GM12878 (cell line): ENCODE measurements at regions not wholly inside any gene's neighbourhood (a gene's known extent, or its start where the extent isn't known, plus 50 kb on each side); places are given as distances from the start of the nearest gene placed in this dataset.

Source experiments
- ATF7 ChIP-seq: fragments of 450-650 bp; IDR thresholded peaks from 2 replicates; pipeline ENCODE4 v1.6.1; 2016; ENCODE audit warnings: low read depth, mild to moderate bottlenecking
- BCL11A ChIP-seq: IDR thresholded peaks from 2 replicates; pipeline ENCODE4 v1.6.1; 2011; ENCODE audit warnings: low read depth, low read length
- CHD1 ChIP-seq: IDR thresholded peaks from 2 replicates; pipeline ENCODE4 v1.6.1; 2012; ENCODE audit warnings: low read depth, low read length, improper control_type of control experiment
- CHD4 ChIP-seq: fragments of 200-600 bp; sonication (generic); IDR thresholded peaks from 2 replicates; pipeline ENCODE4 v1.6.1; 2016; ENCODE audit warnings: mild to moderate bottlenecking
- DPF2 ChIP-seq: fragments of 450-650 bp; IDR thresholded peaks from 2 replicates; pipeline ENCODE4 v1.6.1; 2017; ENCODE audit warnings: mild to moderate bottlenecking
- ESRRA ChIP-seq: IDR thresholded peaks from 2 replicates; pipeline ENCODE4 v1.6.1; 2012; ENCODE audit warnings: mild to moderate bottlenecking, low read length, improper control_type of control experiment
- HDGF ChIP-seq: fragments of 450-650 bp; IDR thresholded peaks from 2 replicates; pipeline ENCODE4 v1.6.1; 2016; ENCODE audit warnings: antibody characterized with exemption
- MEF2B ChIP-seq: fragments of 450-650 bp; IDR thresholded peaks from 2 replicates; pipeline ENCODE4 v1.6.1; 2018; ENCODE audit warnings: mild to moderate bottlenecking, moderate library complexity; ENCODE audit not compliant: partially characterized antibody, poor library complexity, severe bottlenecking
- MTA2 ChIP-seq: fragments of 450-650 bp; IDR thresholded peaks from 2 replicates; pipeline ENCODE4 v1.6.1; 2016; ENCODE audit warnings: low read depth, mild to moderate bottlenecking, moderate library complexity
- NRF1 ChIP-seq: conservative IDR thresholded peaks from 2 replicates; pipeline ENCODE4 v1.6.1; 2011; ENCODE audit warnings: mild to moderate bottlenecking, low read depth, low read length, improper control_type of control experiment
- PAX5 ChIP-seq: IDR thresholded peaks from 2 replicates; pipeline ENCODE4 v1.6.1; 2011; ENCODE audit warnings: low read depth, low read length, borderline replicate concordance
- RAD21 ChIP-seq: IDR thresholded peaks from 2 replicates; pipeline ENCODE4 v1.6.1; 2011; ENCODE audit warnings: mild to moderate bottlenecking, low read depth, low read length, moderate library complexity; ENCODE audit not compliant: insufficient read depth
- RAD51 ChIP-seq: fragments of 450-650 bp; IDR thresholded peaks from 2 replicates; pipeline ENCODE4 v1.6.1; 2016; ENCODE audit warnings: moderate library complexity, mild to moderate bottlenecking, inconsistent platforms
- RB1 ChIP-seq: fragments of 450-650 bp; formaldehyde crosslinking; IDR thresholded peaks from 2 replicates; pipeline ENCODE4 v1.6.1; 2017; ENCODE audit warnings: mild to moderate bottlenecking, borderline replicate concordance
- SKIL ChIP-seq: fragments of 450-650 bp; IDR thresholded peaks from 2 replicates; pipeline ENCODE4 v1.6.1; 2017; ENCODE audit warnings: mild to moderate bottlenecking, low read depth, inconsistent platforms; ENCODE audit not compliant: poor library complexity, severe bottlenecking
- SMC3 ChIP-seq: IDR thresholded peaks from 2 replicates; pipeline ENCODE4 v1.6.1; 2011; ENCODE audit warnings: low read length, improper control_type of control experiment, borderline replicate concordance
- SREBF2 ChIP-seq: IDR thresholded peaks from 2 replicates; pipeline ENCODE4 v1.6.1; 2012; ENCODE audit warnings: mild to moderate bottlenecking, low read length
- STAT3 ChIP-seq: IDR thresholded peaks from 2 replicates; pipeline ENCODE4 v1.6.1; 2011; ENCODE audit warnings: low read depth, low read length, improper control_type of control experiment
- SUZ12 ChIP-seq: fragments of 200-600 bp; sonication (generic); IDR thresholded peaks from one replicate; pipeline ENCODE4 v1.6.1; 2018; ENCODE audit warnings: antibody characterized with exemption, mild to moderate bottlenecking; ENCODE audit not compliant: unreplicated experiment
- TCF12 ChIP-seq: IDR thresholded peaks from 2 replicates; pipeline ENCODE4 v1.6.1; 2011; ENCODE audit warnings: low read depth, mild to moderate bottlenecking, low read length
- YY1 ChIP-seq: IDR thresholded peaks from 2 replicates; pipeline ENCODE4 v1.6.1; 2011; ENCODE audit warnings: low read depth, mild to moderate bottlenecking, low read length
- ZNF622 ChIP-seq: fragments of 450-650 bp; IDR thresholded peaks from 2 replicates; pipeline ENCODE4 v1.6.1; 2017; ENCODE audit warnings: mild to moderate bottlenecking, inconsistent platforms
- TF ChIP-seq, protein P1 (sequence below): IDR thresholded peaks from 2 replicates; pipeline ENCODE4 v1.6.1; 2012; ENCODE audit warnings: low read depth, low read length, improper control_type of control experiment
- TF ChIP-seq, protein P2 (sequence below): fragments of 450-650 bp; IDR thresholded peaks from 2 replicates; pipeline ENCODE4 v1.6.1; 2017; ENCODE audit warnings: mild to moderate bottlenecking, moderate library complexity

DNA sequence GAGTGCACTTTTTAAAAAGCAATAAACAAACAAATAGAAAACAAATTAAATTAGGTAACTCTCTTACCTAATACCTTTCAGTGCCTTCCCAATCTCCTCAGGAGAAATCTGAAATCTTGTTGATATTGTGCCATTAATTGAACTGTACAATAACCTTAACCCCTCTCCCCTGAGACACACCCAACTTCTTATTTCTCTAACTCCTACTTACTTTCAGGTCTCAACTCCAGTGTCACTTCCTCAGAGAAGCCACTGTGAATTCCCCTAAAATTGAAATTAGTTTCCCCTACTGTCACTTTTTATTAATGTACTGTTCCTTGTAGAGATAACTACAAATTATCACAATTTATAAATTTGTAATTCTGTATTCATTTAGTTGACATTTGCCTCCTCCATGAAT is 295.3 kb upstream of the TNC start (continued):
- peak; percentile 75 for TF ChIP-seq DPF2
- peak; percentile 66 for TF ChIP-seq BCL11A
- no peak for TF ChIP-seq HDGF
- no peak for TF ChIP-seq SREBF2
- no peak for TF ChIP-seq NRF1
- TF ChIP-seq RAD51 = no peak
- TF ChIP-seq RB1 = no peak; the same call in 1 of the 2 replicates
- no peak for TF ChIP-seq CHD1
- TF ChIP-seq SUZ12 = no peak
- peak; percentile 67 for TF ChIP-seq SKIL
- TF ChIP-seq, protein P1, sequence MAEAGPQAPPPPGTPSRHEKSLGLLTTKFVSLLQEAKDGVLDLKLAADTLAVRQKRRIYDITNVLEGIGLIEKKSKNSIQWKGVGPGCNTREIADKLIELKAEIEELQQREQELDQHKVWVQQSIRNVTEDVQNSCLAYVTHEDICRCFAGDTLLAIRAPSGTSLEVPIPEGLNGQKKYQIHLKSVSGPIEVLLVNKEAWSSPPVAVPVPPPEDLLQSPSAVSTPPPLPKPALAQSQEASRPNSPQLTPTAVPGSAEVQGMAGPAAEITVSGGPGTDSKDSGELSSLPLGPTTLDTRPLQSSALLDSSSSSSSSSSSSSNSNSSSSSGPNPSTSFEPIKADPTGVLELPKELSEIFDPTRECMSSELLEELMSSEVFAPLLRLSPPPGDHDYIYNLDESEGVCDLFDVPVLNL = no peak
- TF ChIP-seq MEF2B = peak; percentile 95
- 0 out of 2 replicates have a peak, but pooled peaks have one; percentile 12 for TF ChIP-seq PAX5
- no peak for TF ChIP-seq SMC3
- TF ChIP-seq STAT3 = no peak
- TF ChIP-seq CHD4 = no peak
- no peak for TF ChIP-seq TCF12
- TF ChIP-seq ZNF622 = no peak
- peak; percentile 29; the same call in 1 of the 2 replicates for TF ChIP-seq ATF7
- no peak for TF ChIP-seq YY1
- TF ChIP-seq ESRRA = no peak
- TF ChIP-seq, protein P2, sequence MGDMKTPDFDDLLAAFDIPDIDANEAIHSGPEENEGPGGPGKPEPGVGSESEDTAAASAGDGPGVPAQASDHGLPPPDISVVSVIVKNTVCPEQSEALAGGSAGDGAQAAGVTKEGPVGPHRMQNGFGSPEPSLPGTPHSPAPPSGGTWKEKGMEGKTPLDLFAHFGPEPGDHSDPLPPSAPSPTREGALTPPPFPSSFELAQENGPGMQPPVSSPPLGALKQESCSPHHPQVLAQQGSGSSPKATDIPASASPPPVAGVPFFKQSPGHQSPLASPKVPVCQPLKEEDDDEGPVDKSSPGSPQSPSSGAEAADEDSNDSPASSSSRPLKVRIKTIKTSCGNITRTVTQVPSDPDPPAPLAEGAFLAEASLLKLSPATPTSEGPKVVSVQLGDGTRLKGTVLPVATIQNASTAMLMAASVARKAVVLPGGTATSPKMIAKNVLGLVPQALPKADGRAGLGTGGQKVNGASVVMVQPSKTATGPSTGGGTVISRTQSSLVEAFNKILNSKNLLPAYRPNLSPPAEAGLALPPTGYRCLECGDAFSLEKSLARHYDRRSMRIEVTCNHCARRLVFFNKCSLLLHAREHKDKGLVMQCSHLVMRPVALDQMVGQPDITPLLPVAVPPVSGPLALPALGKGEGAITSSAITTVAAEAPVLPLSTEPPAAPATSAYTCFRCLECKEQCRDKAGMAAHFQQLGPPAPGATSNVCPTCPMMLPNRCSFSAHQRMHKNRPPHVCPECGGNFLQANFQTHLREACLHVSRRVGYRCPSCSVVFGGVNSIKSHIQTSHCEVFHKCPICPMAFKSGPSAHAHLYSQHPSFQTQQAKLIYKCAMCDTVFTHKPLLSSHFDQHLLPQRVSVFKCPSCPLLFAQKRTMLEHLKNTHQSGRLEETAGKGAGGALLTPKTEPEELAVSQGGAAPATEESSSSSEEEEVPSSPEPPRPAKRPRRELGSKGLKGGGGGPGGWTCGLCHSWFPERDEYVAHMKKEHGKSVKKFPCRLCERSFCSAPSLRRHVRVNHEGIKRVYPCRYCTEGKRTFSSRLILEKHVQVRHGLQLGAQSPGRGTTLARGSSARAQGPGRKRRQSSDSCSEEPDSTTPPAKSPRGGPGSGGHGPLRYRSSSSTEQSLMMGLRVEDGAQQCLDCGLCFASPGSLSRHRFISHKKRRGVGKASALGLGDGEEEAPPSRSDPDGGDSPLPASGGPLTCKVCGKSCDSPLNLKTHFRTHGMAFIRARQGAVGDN = no peak
- peak; percentile 90 for TF ChIP-seq MTA2
- no peak for TF ChIP-seq RAD21
